GM13976 (cell line): ENCODE measurements at regions not wholly inside any gene's neighbourhood (a gene's known extent, or its start where the extent isn't known, plus 50 kb on each side); places are given as distances from the start of the nearest gene placed in this dataset.

ENCODE experiments used
- DNase-seq: peaks from one replicate; pipeline ENCODE4 v3.0.0; 2012; ENCODE audit warnings: low spot score
- in situ Hi-C: fragments of 300-500 bp; cut with MboI; formaldehyde crosslinking; loops from one replicate; pipeline ENCODE4 v1.12.0; 2022; ENCODE audit warnings: low sequenced_read_pairs, mixed read lengths, inconsistent platforms; ENCODE audit not compliant: unreplicated experiment
- TF ChIP-seq, protein P1 (sequence below): IDR thresholded peaks from 2 replicates; pipeline ENCODE4 v1.5.1; 2012; ENCODE audit warnings: borderline replicate concordance, mild to moderate bottlenecking; ENCODE audit not compliant: insufficient read depth; ENCODE audit errors: extremely low read depth, missing control alignments, control extremely low read depth

DNA sequence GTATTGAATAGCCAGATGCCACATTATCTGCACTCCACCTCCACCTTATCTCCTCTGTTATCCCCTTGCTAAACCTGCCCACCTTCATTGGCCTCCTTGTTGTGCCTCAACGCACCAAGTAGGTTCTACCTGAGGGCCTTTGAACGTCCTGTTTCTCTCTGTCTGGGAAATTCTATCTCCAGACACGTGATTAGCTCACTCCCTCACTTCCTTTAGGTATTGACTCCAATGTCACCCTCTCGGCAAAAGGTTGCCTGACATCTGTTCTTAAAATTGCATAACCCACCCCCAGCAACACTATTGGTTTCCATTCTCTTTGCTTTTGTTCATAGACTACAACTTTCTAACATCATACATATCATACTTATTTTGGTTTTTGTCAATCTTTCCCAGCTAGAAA lies 56.5 kb upstream of the MEDAG start:
- TF ChIP-seq, protein P1, sequence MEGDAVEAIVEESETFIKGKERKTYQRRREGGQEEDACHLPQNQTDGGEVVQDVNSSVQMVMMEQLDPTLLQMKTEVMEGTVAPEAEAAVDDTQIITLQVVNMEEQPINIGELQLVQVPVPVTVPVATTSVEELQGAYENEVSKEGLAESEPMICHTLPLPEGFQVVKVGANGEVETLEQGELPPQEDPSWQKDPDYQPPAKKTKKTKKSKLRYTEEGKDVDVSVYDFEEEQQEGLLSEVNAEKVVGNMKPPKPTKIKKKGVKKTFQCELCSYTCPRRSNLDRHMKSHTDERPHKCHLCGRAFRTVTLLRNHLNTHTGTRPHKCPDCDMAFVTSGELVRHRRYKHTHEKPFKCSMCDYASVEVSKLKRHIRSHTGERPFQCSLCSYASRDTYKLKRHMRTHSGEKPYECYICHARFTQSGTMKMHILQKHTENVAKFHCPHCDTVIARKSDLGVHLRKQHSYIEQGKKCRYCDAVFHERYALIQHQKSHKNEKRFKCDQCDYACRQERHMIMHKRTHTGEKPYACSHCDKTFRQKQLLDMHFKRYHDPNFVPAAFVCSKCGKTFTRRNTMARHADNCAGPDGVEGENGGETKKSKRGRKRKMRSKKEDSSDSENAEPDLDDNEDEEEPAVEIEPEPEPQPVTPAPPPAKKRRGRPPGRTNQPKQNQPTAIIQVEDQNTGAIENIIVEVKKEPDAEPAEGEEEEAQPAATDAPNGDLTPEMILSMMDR = no peak
- in situ Hi-C loops = no loop called here
- no peak for DNase-seq

DNA sequence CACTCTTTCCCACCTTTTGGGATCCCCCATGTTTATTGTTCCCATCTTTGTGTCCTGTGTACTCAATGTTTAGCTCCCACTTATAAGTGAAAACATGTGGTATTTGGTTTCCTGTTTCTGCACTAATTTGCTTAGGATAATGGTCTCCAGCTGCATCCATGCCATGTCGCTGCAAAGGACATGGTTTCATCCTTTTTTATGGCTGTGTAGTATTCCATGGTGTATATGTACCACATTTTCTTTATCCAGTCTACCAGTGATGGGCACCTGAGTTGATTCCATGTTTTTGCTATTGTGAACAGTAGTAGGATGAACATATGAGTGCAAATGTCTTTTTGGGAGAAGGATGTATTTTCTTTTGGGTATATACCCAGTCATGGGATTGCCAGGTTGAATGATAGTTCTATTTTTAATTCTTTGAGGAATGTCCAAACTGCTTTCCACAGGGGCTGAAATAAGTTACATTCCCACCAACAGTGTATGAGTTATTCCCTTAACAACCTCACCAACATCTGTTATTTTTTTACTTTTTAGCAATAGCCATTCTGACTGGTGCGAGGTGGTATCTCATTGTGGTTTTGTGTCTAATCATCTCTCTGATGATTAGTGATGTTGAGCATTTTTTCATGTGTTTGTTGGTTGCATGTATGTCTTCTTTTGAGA lies 55.7 kb upstream of the MEDAG start:
- in situ Hi-C loops = no loop called here
- TF ChIP-seq, protein P1 = no peak
- DNase-seq = no peak

DNA sequence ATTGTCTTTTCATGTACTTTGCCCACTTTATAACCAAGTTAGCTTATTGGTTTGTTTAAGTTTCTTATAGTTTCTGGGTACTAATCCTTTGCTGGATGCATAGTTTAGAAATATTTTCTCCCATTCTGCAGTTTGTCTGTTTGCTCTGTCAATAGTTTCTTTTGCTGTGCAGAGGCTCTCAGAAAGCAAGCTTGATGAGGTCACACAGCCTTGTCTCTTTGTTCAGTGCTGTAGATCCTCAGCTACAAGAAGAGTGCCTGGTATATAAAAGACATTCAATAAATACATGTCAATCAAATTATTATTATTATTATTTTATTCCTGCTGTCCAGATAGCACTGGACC lies 55.2 kb upstream of the MEDAG start:
- no peak for DNase-seq
- in situ Hi-C loops = no loop called here
- TF ChIP-seq, protein P1 = no peak

DNA sequence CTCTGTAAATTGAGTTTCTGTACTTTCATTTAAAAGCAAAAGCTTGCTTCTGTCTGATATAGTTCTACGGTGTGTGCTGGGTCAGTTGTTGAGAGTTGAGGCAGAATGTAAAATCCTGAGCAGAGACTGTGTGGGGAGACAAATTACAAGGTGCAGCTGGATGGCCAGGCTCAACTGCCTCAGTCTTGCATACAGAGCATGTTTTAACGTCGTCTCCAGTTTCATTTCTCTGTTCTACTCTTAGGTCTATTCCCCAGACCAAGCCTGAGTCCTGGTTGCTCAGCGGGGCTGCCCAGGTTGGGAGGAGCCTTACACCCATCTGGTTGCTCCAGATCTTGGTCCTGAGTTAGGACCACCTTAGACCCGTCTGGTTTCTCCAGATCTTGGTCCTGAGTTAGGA lies 54.4 kb upstream of the MEDAG start:
- in situ Hi-C loops = no loop called here
- TF ChIP-seq, protein P1 = no peak
- no peak for DNase-seq

DNA sequence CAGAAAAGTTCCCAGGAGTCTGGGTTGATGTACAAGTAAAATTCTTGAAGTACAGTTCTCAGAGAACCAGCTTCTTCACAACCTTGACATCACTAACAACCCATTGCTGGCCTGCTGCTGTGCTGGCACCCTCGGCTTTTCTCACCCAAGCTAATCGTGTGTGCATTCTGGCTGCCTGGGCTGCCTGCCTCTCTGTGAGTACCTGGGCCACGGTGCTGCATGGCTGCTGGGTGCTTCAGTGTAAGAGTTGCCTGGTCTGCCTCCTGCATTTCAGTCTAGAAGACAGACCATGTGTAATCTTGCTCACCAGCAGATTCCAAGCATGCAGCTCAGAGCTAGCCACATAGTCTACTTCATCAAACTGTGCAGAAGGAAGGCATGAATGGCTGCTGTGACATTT lies 50.5 kb upstream of the MEDAG start:
- TF ChIP-seq, protein P1 = no peak
- in situ Hi-C loops = no loop called here

DNA sequence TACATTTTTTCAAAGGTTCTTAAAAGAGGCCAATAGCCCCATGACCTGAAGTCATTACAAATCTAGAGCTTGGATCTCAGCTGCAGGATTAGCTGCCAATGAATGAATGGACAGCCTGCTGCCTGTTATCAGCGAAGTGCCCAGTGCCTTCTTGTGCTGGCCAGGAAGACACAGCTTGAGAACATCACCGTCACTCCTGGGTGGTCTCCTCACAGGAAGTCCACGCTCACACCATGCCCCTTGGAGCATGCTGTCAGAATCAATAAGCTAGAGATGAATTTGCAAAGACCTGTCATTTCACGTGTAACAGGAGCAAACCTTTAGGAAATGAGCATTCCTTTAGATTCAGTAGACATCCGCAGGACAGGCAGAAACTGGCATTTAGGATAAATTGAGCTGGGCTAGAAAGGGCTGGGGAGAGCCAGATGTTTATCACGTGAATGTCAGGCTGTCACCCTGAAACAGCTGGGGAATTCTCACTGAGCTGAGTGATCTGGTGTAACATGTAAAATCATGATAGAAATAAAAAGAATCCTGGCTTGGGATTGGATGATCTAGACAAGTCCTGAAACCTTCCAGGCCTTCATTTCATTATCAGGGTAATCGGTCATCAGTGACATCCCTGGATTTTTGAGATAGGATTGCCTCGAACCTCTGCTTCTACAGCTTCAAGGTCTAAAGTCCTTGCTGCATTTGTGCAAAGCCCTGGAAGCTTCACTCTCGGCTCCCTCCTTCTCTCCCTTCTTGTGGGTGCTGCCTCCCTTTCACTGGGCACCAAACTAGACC lies 49.9 kb upstream of the MEDAG start:
- in situ Hi-C loops = no loop called here
- DNase-seq = no peak
- TF ChIP-seq, protein P1 = no peak

More for the DNA sequence above, 50.5 kb upstream of the MEDAG start:
- DNase-seq = no peak
